LNCAP (cell line): ENCODE measurements at regions not wholly inside any gene's neighbourhood (a gene's known extent, or its start where the extent isn't known, plus 50 kb on each side); places are given as distances from the start of the nearest gene placed in this dataset.

ENCODE experiments used
- TF ChIP-seq, protein P1 (sequence below): fragments of 450-650 bp; IDR thresholded peaks from 2 replicates; pipeline ENCODE4 v1.5.1; 2017; ENCODE audit warnings: mild to moderate bottlenecking

GRCh38 chr7:81285142-81285871, 366.5 kb upstream of the SEMA3C start:
- TF ChIP-seq, protein P1, sequence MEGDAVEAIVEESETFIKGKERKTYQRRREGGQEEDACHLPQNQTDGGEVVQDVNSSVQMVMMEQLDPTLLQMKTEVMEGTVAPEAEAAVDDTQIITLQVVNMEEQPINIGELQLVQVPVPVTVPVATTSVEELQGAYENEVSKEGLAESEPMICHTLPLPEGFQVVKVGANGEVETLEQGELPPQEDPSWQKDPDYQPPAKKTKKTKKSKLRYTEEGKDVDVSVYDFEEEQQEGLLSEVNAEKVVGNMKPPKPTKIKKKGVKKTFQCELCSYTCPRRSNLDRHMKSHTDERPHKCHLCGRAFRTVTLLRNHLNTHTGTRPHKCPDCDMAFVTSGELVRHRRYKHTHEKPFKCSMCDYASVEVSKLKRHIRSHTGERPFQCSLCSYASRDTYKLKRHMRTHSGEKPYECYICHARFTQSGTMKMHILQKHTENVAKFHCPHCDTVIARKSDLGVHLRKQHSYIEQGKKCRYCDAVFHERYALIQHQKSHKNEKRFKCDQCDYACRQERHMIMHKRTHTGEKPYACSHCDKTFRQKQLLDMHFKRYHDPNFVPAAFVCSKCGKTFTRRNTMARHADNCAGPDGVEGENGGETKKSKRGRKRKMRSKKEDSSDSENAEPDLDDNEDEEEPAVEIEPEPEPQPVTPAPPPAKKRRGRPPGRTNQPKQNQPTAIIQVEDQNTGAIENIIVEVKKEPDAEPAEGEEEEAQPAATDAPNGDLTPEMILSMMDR, result no peak

GRCh38 chr7:81284576-81284975, 365.7 kb upstream of the SEMA3C start:
- TF ChIP-seq, protein P1, result no peak

- TF ChIP-seq, protein P1, result no peak
These were observed 361.7 kb upstream of the SEMA3C start for GRCh38 chr7:81280531-81280930.

GRCh38 chr7:81277691-81278090, 358.8 kb upstream of the SEMA3C start:
- TF ChIP-seq, protein P1, result no peak

DNA sequence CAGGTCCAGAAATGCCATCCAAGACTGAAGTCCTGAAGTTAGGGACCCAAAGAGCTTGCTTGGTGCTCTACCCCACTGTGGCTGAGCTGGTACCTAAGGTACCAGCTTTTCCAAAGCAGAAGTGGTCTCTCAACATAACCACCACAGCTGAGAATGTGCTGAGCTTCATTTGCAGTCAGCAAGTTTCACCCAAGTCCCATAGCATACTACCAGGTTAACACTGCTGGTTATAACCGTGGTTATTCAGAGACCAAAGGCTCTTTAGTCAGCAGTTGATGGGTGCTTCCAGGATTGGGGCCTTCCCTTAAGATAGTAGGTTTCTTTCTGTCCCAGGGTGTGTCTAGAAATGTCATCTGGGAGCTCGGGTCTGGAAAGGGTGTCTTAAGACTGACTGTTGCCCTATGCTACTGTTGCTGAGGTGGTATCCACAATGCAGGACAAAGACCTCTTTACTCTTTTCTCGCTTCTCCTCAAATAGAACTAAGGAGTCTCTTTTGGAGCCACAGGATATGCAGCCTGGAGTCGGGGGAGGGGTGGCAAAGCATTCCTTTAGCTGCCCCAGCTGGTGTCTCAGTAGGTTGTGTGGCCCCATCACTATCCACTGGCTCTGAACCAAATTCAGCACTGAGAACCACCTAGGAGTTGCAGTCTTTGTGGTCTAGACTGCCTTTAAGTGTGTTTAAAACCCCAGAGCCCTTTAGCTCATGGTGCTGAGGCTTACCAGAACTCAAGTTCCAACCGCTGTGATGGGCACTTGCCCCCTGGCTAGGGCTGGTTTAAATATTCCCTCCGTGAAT, 354.9 kb upstream of the SEMA3C start:
- TF ChIP-seq, protein P1, result no peak

DNA sequence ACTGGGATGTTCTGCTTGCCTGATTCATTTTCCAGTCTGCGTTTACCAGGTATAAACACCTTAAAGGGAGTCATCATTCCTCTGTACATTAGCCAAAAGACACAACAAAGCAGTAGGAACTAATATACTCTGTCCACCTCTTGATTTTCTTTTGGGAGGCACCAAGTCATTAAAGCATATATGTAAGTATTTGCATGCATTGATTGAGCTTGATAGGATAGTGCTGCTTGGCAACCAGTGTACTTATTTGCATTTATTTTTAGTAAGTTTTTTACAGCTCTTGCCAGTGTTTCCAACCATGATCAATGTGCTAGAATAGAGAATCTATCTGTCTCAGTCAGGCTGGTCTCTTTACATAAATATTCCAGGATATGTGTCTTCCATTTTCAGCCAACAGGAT, 353.3 kb upstream of the SEMA3C start:
- TF ChIP-seq, protein P1, result no peak

DNA sequence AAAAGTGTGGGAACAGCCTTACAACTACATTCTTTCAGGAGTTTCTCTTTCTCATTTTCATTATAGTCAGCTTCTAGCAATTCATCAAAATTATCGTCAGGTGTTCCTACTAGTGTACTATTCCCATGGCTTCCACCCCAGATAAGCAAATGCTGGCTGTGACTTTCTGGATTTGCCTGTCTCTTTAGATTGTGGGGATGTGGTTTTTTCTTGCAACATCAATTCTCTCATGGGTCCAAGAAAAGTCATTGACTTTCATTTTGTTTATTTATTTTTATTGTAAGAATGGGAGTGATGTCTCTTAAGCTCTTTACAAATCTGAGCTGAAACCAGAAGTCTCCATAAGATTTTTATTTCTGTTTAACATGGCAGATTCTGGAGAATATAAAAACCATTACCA, 349.7 kb upstream of the SEMA3C start:
- TF ChIP-seq, protein P1, result no peak
